Endothelial cell of umbilical vein (primary cell): ENCODE measurements at regions not wholly inside any gene's neighbourhood (a gene's known extent, or its start where the extent isn't known, plus 50 kb on each side); places are given as distances from the start of the nearest gene placed in this dataset.

Experiments used
- BruUV-seq: library from RNA; stranded (reverse); fragments of 400-500 nt; replicated peaks from 2 replicates; lab custom pipeline; 2021; lab: Mats Ljungman, UMichigan
- CTCF ChIA-PET: fragments of 300-600, 350-600 bp; sonication (Branson Sonifier 250); formaldehyde crosslinking; loops from one replicate; lab custom pipeline; 2021; ENCODE audit warnings: antibody characterized with exemption, inconsistent platforms; lab: Charles Lee
- POLR2A ChIA-PET: fragments of 300-600, 350-600 bp; sonication (Branson Sonifier 250); formaldehyde crosslinking; loops from one replicate; lab custom pipeline; 2021; ENCODE audit warnings: antibody characterized with exemption, inconsistent platforms; lab: Charles Lee
- DNase-seq: peaks from one replicate; pipeline ENCODE4 v3.0.0-alpha.2; 2011; ENCODE audit warnings: low read depth, low spot score
- FAIRE-seq: peaks from 2 replicates; lab custom pipeline; 2011; peaks lifted over from hg19 to GRCh38; lab: Jason Lieb, UNC
- H2AFZ ChIP-seq: 2 replicates; pipeline ENCODE4 v1.6.0; 2012; ENCODE audit warnings: low read depth, low read length, control low read depth, inconsistent platforms
- H3K27ac ChIP-seq: 2 replicates; pipeline ENCODE4 v1.5.1; 2011; ENCODE audit warnings: low read depth, mild to moderate bottlenecking, control low read depth, low read length, moderate library complexity; ENCODE audit not compliant: insufficient read depth
- H3K27me3 ChIP-seq, 2 experiments: 2 replicates each; pipeline versions ENCODE4 v1.6.0 to v1.6.1; 2011; ENCODE audit warnings: low read length in 2 of 2, mixed read lengths in 1 of 2; ENCODE audit not compliant: control insufficient read depth in 2 of 2, insufficient read depth in 2 of 2
- H3K36me3 ChIP-seq, 2 experiments: 2 replicates in 1 of 2; 3 replicates in 1 of 2; pipeline ENCODE4 v1.5.1; 2011; ENCODE audit warnings: low read length in 2 of 2, mild to moderate bottlenecking in 1 of 2, moderate library complexity in 1 of 2; ENCODE audit not compliant: control insufficient read depth in 2 of 2, insufficient read depth in 2 of 2; ENCODE audit errors: extremely low read depth in 1 of 2
- H3K4me1 ChIP-seq: 3 replicates; pipeline ENCODE4 v1.5.1; 2011; ENCODE audit warnings: mild to moderate bottlenecking, low read length; ENCODE audit not compliant: control insufficient read depth, insufficient read depth; ENCODE audit errors: extremely low read depth
- H3K4me2 ChIP-seq: 2 replicates; pipeline ENCODE4 v1.6.1; 2011; ENCODE audit warnings: low read length, control low read depth, mixed read lengths; ENCODE audit not compliant: insufficient read depth
- H3K4me3 ChIP-seq, 3 experiments: fragments of 200-600 bp in 1 of 3; sonication (generic), shearing (Covaris generic) in 1 of 3; replicated peaks in 1 of 3; 2 replicates each; pipeline ENCODE4 v1.5.1; 2011 to 2016; ENCODE audit warnings: control low read depth in 3 of 3, low read length in 3 of 3, mild to moderate bottlenecking in 2 of 3, inconsistent platforms in 1 of 3, low read depth in 1 of 3, moderate library complexity in 1 of 3; ENCODE audit not compliant: insufficient read depth in 1 of 3
- H3K79me2 ChIP-seq: 2 replicates; pipeline ENCODE4 v1.6.0; 2012; ENCODE audit warnings: low read length, inconsistent platforms; ENCODE audit not compliant: control insufficient read depth, insufficient read depth
- H3K9ac ChIP-seq: replicated peaks from 2 replicates; pipeline ENCODE3; 2011; ENCODE audit warnings: low read length, control low read depth; ENCODE audit not compliant: insufficient read depth; ENCODE audit errors: extremely low read depth
- H3K9me1 ChIP-seq: replicated peaks from 3 replicates; pipeline ENCODE4 v1.6.0; 2011; ENCODE audit warnings: mild to moderate bottlenecking, low read length; ENCODE audit not compliant: control insufficient read depth, insufficient read depth; ENCODE audit errors: extremely low read depth
- H3K9me3 ChIP-seq: replicated peaks from 2 replicates; pipeline ENCODE4 v1.5.1; 2012; ENCODE audit warnings: low read length, inconsistent platforms; ENCODE audit not compliant: control insufficient read depth, insufficient read depth
- H4K20me1 ChIP-seq: replicated peaks from 2 replicates; pipeline ENCODE3; 2011; ENCODE audit warnings: mild to moderate bottlenecking, low read length; ENCODE audit not compliant: control insufficient read depth, insufficient read depth; ENCODE audit errors: extremely low read depth
- CTCF ChIP-seq, 2 donors: IDR thresholded peaks; 1 replicate in 1 of 2; 2 replicates in 1 of 2; pipeline ENCODE4 v1.5.1; 2011; ENCODE audit warnings: low read length in 2 of 2, mild to moderate bottlenecking in 2 of 2, moderate library complexity in 2 of 2, control low read depth in 1 of 2, inconsistent platforms in 1 of 2, low read depth in 1 of 2; ENCODE audit not compliant: insufficient read depth in 1 of 2; ENCODE audit errors: extremely low read depth in 1 of 2
- EZH2 ChIP-seq: IDR thresholded peaks from 2 replicates; pipeline ENCODE4 v1.6.1; 2012; ENCODE audit warnings: borderline replicate concordance, low read depth, mild to moderate bottlenecking, moderate library complexity, low read length, inconsistent platforms; ENCODE audit not compliant: severe bottlenecking
- FOS ChIP-seq: IDR thresholded peaks from 2 replicates; pipeline ENCODE4 v1.6.1; 2011; ENCODE audit warnings: mild to moderate bottlenecking, low read length, moderate library complexity, borderline replicate concordance; ENCODE audit not compliant: insufficient read depth
- GATA2 ChIP-seq: IDR thresholded peaks from 2 replicates; pipeline ENCODE4 v1.7.0; 2011; ENCODE audit warnings: low read depth, mild to moderate bottlenecking, moderate library complexity, mixed read lengths, low read length; ENCODE audit not compliant: insufficient read length, insufficient read depth
- JUN ChIP-seq: IDR thresholded peaks from 2 replicates; pipeline ENCODE4 v1.6.1; 2011; ENCODE audit warnings: borderline replicate concordance, low read depth; ENCODE audit not compliant: insufficient read length, insufficient read depth
- MAX ChIP-seq: IDR thresholded peaks from 2 replicates; pipeline ENCODE4 v1.6.1; 2011; ENCODE audit not compliant: insufficient read depth, insufficient read length
- MYC ChIP-seq: IDR thresholded peaks from one replicate; pipeline ENCODE4 v1.6.1; 2011; ENCODE audit warnings: mild to moderate bottlenecking, low read depth, low read length
- POLR2A ChIP-seq: IDR thresholded peaks from 2 replicates; pipeline ENCODE4 v1.6.1; 2012; ENCODE audit warnings: low read depth, mild to moderate bottlenecking, control low read depth, low read length
- POLR2AphosphoS5 ChIP-seq: IDR thresholded peaks from 2 replicates; pipeline ENCODE4 v1.6.1; 2012; ENCODE audit warnings: low read depth, mild to moderate bottlenecking, control low read depth, low read length, moderate library complexity; ENCODE audit not compliant: insufficient read depth
- dilution Hi-C: fragments of 300-500 bp; cut with MboI; formaldehyde crosslinking; loops from one replicate; pipeline ENCODE4 v1.15.0; 2019; ENCODE audit warnings: low sequenced_read_pairs; ENCODE audit not compliant: extremely low pct_ligation_motif_present
- intact Hi-C: fragments of 100-400 bp; cut with micrococcal nuclease; formaldehyde crosslinking; loops from one replicate; pipeline ENCODE4 v1.10.0; 2022

DNA sequence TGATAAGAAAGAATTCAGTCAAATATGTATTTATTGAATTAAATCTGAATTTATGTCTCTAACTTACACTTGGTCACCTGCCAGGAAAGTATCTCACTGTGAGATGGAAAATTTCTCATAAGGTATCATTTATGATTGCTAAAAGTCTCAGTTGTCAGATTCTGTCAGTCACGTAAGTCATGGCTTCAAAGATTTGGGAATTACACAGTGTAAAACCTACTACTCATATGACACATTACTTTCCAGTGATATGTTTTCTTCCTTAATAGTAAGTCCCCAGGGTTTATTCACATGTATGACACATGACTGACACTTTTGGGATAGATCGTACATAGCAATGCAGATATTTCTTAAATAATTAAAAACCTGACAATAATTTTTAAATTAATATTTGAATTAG lies 792.2 kb downstream of the PLOD2 start:
- ChIA-PET POLR2A (no interaction called here), CTCF (no interaction called here)
- FAIRE-seq (no peak), DNase-seq (no peak)
- Histone ChIP-seq H2AFZ (no peak overlapping the region), H3K4me2 (no peak overlapping the region), H3K9me3 (no peaks in the 10 kb centered on the region), H3K36me3 (no peaks in the 10 kb centered on the region), H3K9me1 (no peaks in the 10 kb centered on the region), H3K27ac (no peak overlapping the region), H3K4me3 (no peak overlapping the region), H3K4me1 (no peaks in the 10 kb centered on the region), H3K27me3 (no peaks in the 10 kb centered on the region), H3K9ac (no peak overlapping the region), H4K20me1 (no peaks in the 10 kb centered on the region), H3K79me2 (no peaks in the 10 kb centered on the region)
- dilution Hi-C loops: no loop called here
- BruUV-seq: no TSS peak
- intact Hi-C loops: no loop called here
- TF ChIP-seq EZH2: no peak
- TF ChIP-seq CTCF (IDR thresholded peaks at IDR 0.05; ENCODE audit: extremely low read depth in 1 of 2, insufficient read depth in 1 of 2, low read depth in 1 of 2, low read length in 2 of 2): no peak
- no peak for TF ChIP-seq MAX
- TF ChIP-seq FOS: no peak
- TF ChIP-seq GATA2: no peak
- no peak for TF ChIP-seq POLR2A
- no peak for TF ChIP-seq POLR2AphosphoS5
- no peak for TF ChIP-seq MYC
- no peak for TF ChIP-seq JUN
